ENCODE measurements at regions not wholly inside any gene's neighbourhood (a gene's known extent, or its start where the extent isn't known, plus 50 kb on each side); places are given as distances from the start of the nearest gene placed in this dataset.

GRCh38 chr14:44404599-44404998, 102.5 kb downstream of the FSCB start:
- DNase-seq: no peak
- Histone ChIP-seq H4K12ac (ENCODE audit: low read depth, low read length) (no peak overlapping the region), H2BK12ac (ENCODE audit: low read length) (no peak overlapping the region), H3K79me1 (ENCODE audit: low read length) (no peaks in the 10 kb centered on the region), H3K4ac (ENCODE audit: low read depth, low read length) (no peak overlapping the region), H3K27ac (ENCODE audit: low read depth, low read length) (no peak overlapping the region), H3K4me2 (ENCODE audit: low read length) (no peak overlapping the region), H4K91ac (ENCODE audit: low read depth, low read length) (no peak overlapping the region), H2AFZ (ENCODE audit: insufficient read depth, low read length, poor library complexity) (no peak overlapping the region), H3K18ac (ENCODE audit: low read length) (no peak overlapping the region), H2BK120ac (ENCODE audit: insufficient read depth, low read length, poor library complexity) (no peak overlapping the region), H4K8ac (ENCODE audit: low read depth, low read length) (no peak overlapping the region), H2BK5ac (ENCODE audit: low read depth, low read length, poor library complexity) (no peak overlapping the region), H3K4me1 (ENCODE audit: control insufficient read depth in 1 of 2, insufficient read depth in 2 of 2, low read length in 2 of 2) (no peaks in the 10 kb centered on the region), H3K27me3 (ENCODE audit: insufficient read depth, low read length) (no peaks in the 10 kb centered on the region), H3K9me3 (ENCODE audit: insufficient read depth, low read depth, low read length) (no peaks in the 10 kb centered on the region), H3K14ac (ENCODE audit: low read length) (no peak overlapping the region), H3K4me3 (ENCODE audit: low read depth, low read length) (no peak overlapping the region), H3K36me3 (ENCODE audit: control insufficient read depth in 1 of 2, insufficient read depth in 2 of 2, low read length in 2 of 2) (no peaks in the 10 kb centered on the region), H3K79me2 (ENCODE audit: control insufficient read depth, insufficient read depth, low read length, poor library complexity) (no peaks in the 10 kb centered on the region), H3K9ac (ENCODE audit: low read length) (no peak overlapping the region), H2AK5ac (ENCODE audit: low read length) (no peak overlapping the region), H3K23ac (ENCODE audit: low read length) (no peak overlapping the region)
- WGBS (ENCODE audit: extremely low coverage, insufficient coverage, insufficient read length): no CpG with 5 or more reads among the region's 3 CpGs

GRCh38 chr14:44404036-44404435, 103.0 kb downstream of the FSCB start:
- Histone ChIP-seq H3K14ac (ENCODE audit: low read length) (no peak overlapping the region), H3K36me3 (ENCODE audit: control insufficient read depth in 1 of 2, insufficient read depth in 2 of 2, low read length in 2 of 2) (no peaks in the 10 kb centered on the region), H3K79me2 (ENCODE audit: control insufficient read depth, insufficient read depth, low read length, poor library complexity) (no peaks in the 10 kb centered on the region), H4K91ac (ENCODE audit: low read depth, low read length) (no peak overlapping the region), H2AK5ac (ENCODE audit: low read length) (no peak overlapping the region), H3K4ac (ENCODE audit: low read depth, low read length) (no peak overlapping the region), H4K12ac (ENCODE audit: low read depth, low read length) (no peak overlapping the region), H3K4me2 (ENCODE audit: low read length) (no peak overlapping the region), H2AFZ (ENCODE audit: insufficient read depth, low read length, poor library complexity) (no peak overlapping the region), H4K8ac (ENCODE audit: low read depth, low read length) (no peak overlapping the region), H2BK12ac (ENCODE audit: low read length) (no peak overlapping the region), H3K23ac (ENCODE audit: low read length) (no peak overlapping the region), H3K9ac (ENCODE audit: low read length) (no peak overlapping the region), H3K9me3 (ENCODE audit: insufficient read depth, low read depth, low read length) (no peaks in the 10 kb centered on the region), H3K4me3 (ENCODE audit: low read depth, low read length) (no peak overlapping the region), H3K27ac (ENCODE audit: low read depth, low read length) (no peak overlapping the region), H3K79me1 (ENCODE audit: low read length) (no peaks in the 10 kb centered on the region), H3K27me3 (ENCODE audit: insufficient read depth, low read length) (no peaks in the 10 kb centered on the region), H2BK5ac (ENCODE audit: low read depth, low read length, poor library complexity) (no peak overlapping the region), H3K4me1 (ENCODE audit: control insufficient read depth in 1 of 2, insufficient read depth in 2 of 2, low read length in 2 of 2) (no peaks in the 10 kb centered on the region), H3K18ac (ENCODE audit: low read length) (no peak overlapping the region), H2BK120ac (ENCODE audit: insufficient read depth, low read length, poor library complexity) (no peak overlapping the region)
- no CpG with 5 or more reads among the region's 1 CpG for WGBS (ENCODE audit: extremely low coverage, insufficient coverage, insufficient read length)
- no peak for DNase-seq

- Histone ChIP-seq H2AK5ac (ENCODE audit: low read length) (no peak overlapping the region), H2AFZ (ENCODE audit: insufficient read depth, low read length, poor library complexity) (no peak overlapping the region)
These were observed 103.9 kb downstream of the FSCB start for GRCh38 chr14:44403193-44403592.

GRCh38 chr14:44396226-44396625, 110.9 kb downstream of the FSCB start:
- no peaks in the 10 kb centered on the region for H3K9me3 ChIP-seq (ENCODE audit: insufficient read depth, low read depth, low read length)
- H3K9ac ChIP-seq (ENCODE audit: low read length): no peak overlapping the region
- no peak overlapping the region for H4K91ac ChIP-seq (ENCODE audit: low read depth, low read length)
- no CpG with 5 or more reads among the region's 2 CpGs for WGBS (ENCODE audit: extremely low coverage, insufficient coverage, insufficient read length)
- no peak overlapping the region for H4K8ac ChIP-seq (ENCODE audit: low read depth, low read length)
- H4K12ac ChIP-seq (ENCODE audit: low read depth, low read length): no peak overlapping the region
- H3K27me3 ChIP-seq (ENCODE audit: insufficient read depth, low read length): no peaks in the 10 kb centered on the region
- no peak overlapping the region for H2AK5ac ChIP-seq (ENCODE audit: low read length)
- no peak overlapping the region for H3K23ac ChIP-seq (ENCODE audit: low read length)
- H3K79me2 ChIP-seq (ENCODE audit: control insufficient read depth, insufficient read depth, low read length, poor library complexity): no peaks in the 10 kb centered on the region
- H3K4me2 ChIP-seq (ENCODE audit: low read length): no peak overlapping the region
- no peak overlapping the region for H3K4ac ChIP-seq (ENCODE audit: low read depth, low read length)
- H2BK12ac ChIP-seq (ENCODE audit: low read length): no peak overlapping the region
- H3K18ac ChIP-seq (ENCODE audit: low read length): no peak overlapping the region
- no peaks in the 10 kb centered on the region for H3K79me1 ChIP-seq (ENCODE audit: low read length)
- H3K4me1 ChIP-seq (ENCODE audit: control insufficient read depth in 1 of 2, insufficient read depth in 2 of 2, low read length in 2 of 2): no peaks in the 10 kb centered on the region
- no peak overlapping the region for H2BK120ac ChIP-seq (ENCODE audit: insufficient read depth, low read length, poor library complexity)
- H3K4me3 ChIP-seq (ENCODE audit: low read depth, low read length): no peak overlapping the region
- DNase-seq: no peak
- no peak overlapping the region for H2AFZ ChIP-seq (ENCODE audit: insufficient read depth, low read length, poor library complexity)
- H3K27ac ChIP-seq (ENCODE audit: low read depth, low read length): no peak overlapping the region
- H2BK5ac ChIP-seq (ENCODE audit: low read depth, low read length, poor library complexity): no peak overlapping the region
- H3K14ac ChIP-seq (ENCODE audit: low read length): no peak overlapping the region
- H3K36me3 ChIP-seq (ENCODE audit: control insufficient read depth in 1 of 2, insufficient read depth in 2 of 2, low read length in 2 of 2): no peaks in the 10 kb centered on the region

More at GRCh38 chr14:44403193-44403592, 103.9 kb downstream of the FSCB start:
- H3K18ac ChIP-seq (ENCODE audit: low read length): no peak overlapping the region
- H4K91ac ChIP-seq (ENCODE audit: low read depth, low read length): no peak overlapping the region
- no peak overlapping the region for H3K4me3 ChIP-seq (ENCODE audit: low read depth, low read length)
- H3K9ac ChIP-seq (ENCODE audit: low read length): no peak overlapping the region
- H3K79me1 ChIP-seq (ENCODE audit: low read length): no peaks in the 10 kb centered on the region
- H3K36me3 ChIP-seq (ENCODE audit: control insufficient read depth in 1 of 2, insufficient read depth in 2 of 2, low read length in 2 of 2): no peaks in the 10 kb centered on the region
- WGBS (ENCODE audit: extremely low coverage, insufficient coverage, insufficient read length): no CpG with 5 or more reads among the region's 3 CpGs
- no peak overlapping the region for H3K27ac ChIP-seq (ENCODE audit: low read depth, low read length)
- no peak overlapping the region for H3K23ac ChIP-seq (ENCODE audit: low read length)
- no peaks in the 10 kb centered on the region for H3K4me1 ChIP-seq (ENCODE audit: control insufficient read depth in 1 of 2, insufficient read depth in 2 of 2, low read length in 2 of 2)
- H2BK12ac ChIP-seq (ENCODE audit: low read length): no peak overlapping the region
- H3K4ac ChIP-seq (ENCODE audit: low read depth, low read length): no peak overlapping the region
- no peaks in the 10 kb centered on the region for H3K79me2 ChIP-seq (ENCODE audit: control insufficient read depth, insufficient read depth, low read length, poor library complexity)
- no peak overlapping the region for H4K8ac ChIP-seq (ENCODE audit: low read depth, low read length)
- no peak for DNase-seq
- H2BK5ac ChIP-seq (ENCODE audit: low read depth, low read length, poor library complexity): no peak overlapping the region
- H4K12ac ChIP-seq (ENCODE audit: low read depth, low read length): no peak overlapping the region
- no peak overlapping the region for H2BK120ac ChIP-seq (ENCODE audit: insufficient read depth, low read length, poor library complexity)
- no peak overlapping the region for H3K4me2 ChIP-seq (ENCODE audit: low read length)
- no peaks in the 10 kb centered on the region for H3K27me3 ChIP-seq (ENCODE audit: insufficient read depth, low read length)
- no peak overlapping the region for H3K14ac ChIP-seq (ENCODE audit: low read length)
- H3K9me3 ChIP-seq (ENCODE audit: insufficient read depth, low read depth, low read length): no peaks in the 10 kb centered on the region
